ENCODE measurements at regions not wholly inside any gene's neighbourhood (a gene's known extent, or its start where the extent isn't known, plus 50 kb on each side); places are given as distances from the start of the nearest gene placed in this dataset.
"Not testable (repeated sequence)": the region's sequence is repeated elsewhere in the genome, so short reads cannot be mapped to it uniquely, and the experiment has no call there.

- Mint-ChIP-seq H3K4me1 (ENCODE audit: low read depth) (peaks cover 2% of the 10 kb centered on the region), H3K4me3 (no peak overlapping the region), H3K9me3 (no peaks in the 10 kb centered on the region), H3K36me3 (ENCODE audit: low read depth) (no peaks in the 10 kb centered on the region), H3K27me3 (ENCODE audit: low read depth) (no peaks in the 10 kb centered on the region), H3K27ac (no peak overlapping the region)
- intact Hi-C loops (cut with micrococcal nuclease), result no loop called here
- DNase-seq, result no peak
- CTCF ChIA-PET, result no interaction called here
These were observed 52.4 kb downstream of the ELAPOR2 start for GRCh38 chr7:87007038-87007437.

- H3K27me3 Mint-ChIP-seq (ENCODE audit: low read depth), result no peaks in the 10 kb centered on the region
- no peaks in the 10 kb centered on the region for H3K36me3 Mint-ChIP-seq (ENCODE audit: low read depth)
- H3K9me3 Mint-ChIP-seq, result no peaks in the 10 kb centered on the region
- H3K4me1 Mint-ChIP-seq (ENCODE audit: low read depth), result peaks cover 2% of the 10 kb centered on the region
- no peak overlapping the region for H3K27ac Mint-ChIP-seq
- intact Hi-C loops (cut with micrococcal nuclease), result no loop called here
- no peak for DNase-seq
- CTCF ChIA-PET, result no interaction called here
- H3K4me3 Mint-ChIP-seq, result no peak overlapping the region
These were observed 54.5 kb downstream of the ELAPOR2 start for GRCh38 chr7:87004956-87005355.

GRCh38 chr7:87003872-87004798 lies 55.3 kb downstream of the ELAPOR2 start:
- Mint-ChIP-seq H3K4me3 (no peak overlapping the region), H3K36me3 (ENCODE audit: low read depth) (no peaks in the 10 kb centered on the region)

GRCh38 chr7:87001214-87001613 lies 58.2 kb downstream of the ELAPOR2 start:
- Mint-ChIP-seq H3K4me3 (no peak overlapping the region), H3K36me3 (ENCODE audit: low read depth) (no peaks in the 10 kb centered on the region)

More at GRCh38 chr7:87003872-87004798, 55.3 kb downstream of the ELAPOR2 start:
- DNase-seq, result no peak
- peaks cover 2% of the 10 kb centered on the region for H3K4me1 Mint-ChIP-seq (ENCODE audit: low read depth)
- intact Hi-C loops (cut with micrococcal nuclease), result no loop called here
- H3K27me3 Mint-ChIP-seq (ENCODE audit: low read depth), result no peaks in the 10 kb centered on the region
- H3K9me3 Mint-ChIP-seq, result no peaks in the 10 kb centered on the region
- no peak overlapping the region for H3K27ac Mint-ChIP-seq
- CTCF ChIA-PET, result interaction anchor here (1.1 kb wide), 1 partner anchor 9 kb away, joined by 5 read pairs; no protein-coding TSS in a partner anchor

GRCh38 chr7:87000344-87000743 lies 59.1 kb downstream of the ELAPOR2 start:
- intact Hi-C loops (cut with micrococcal nuclease), result no loop called here
- CTCF ChIA-PET, result interaction anchor here (1.0 to 1.6 kb wide), 2 partner anchors 8 to 149 kb away, joined by 3 to 4 read pairs; no protein-coding TSS in a partner anchor
- peaks cover 4% of the 10 kb centered on the region for H3K27me3 Mint-ChIP-seq (ENCODE audit: low read depth)
- H3K4me1 Mint-ChIP-seq (ENCODE audit: low read depth), result peaks cover 2% of the 10 kb centered on the region
- H3K4me3 Mint-ChIP-seq, result no peak overlapping the region
- no peak for DNase-seq
- no peaks in the 10 kb centered on the region for H3K9me3 Mint-ChIP-seq
- H3K36me3 Mint-ChIP-seq (ENCODE audit: low read depth), result no peaks in the 10 kb centered on the region
- H3K27ac Mint-ChIP-seq, result no peak overlapping the region

More at GRCh38 chr7:87001214-87001613, 58.2 kb downstream of the ELAPOR2 start:
- Mint-ChIP-seq H3K27me3 (ENCODE audit: low read depth) (peaks cover 4% of the 10 kb centered on the region), H3K27ac (no peak overlapping the region), H3K9me3 (no peaks in the 10 kb centered on the region), H3K4me1 (ENCODE audit: low read depth) (peaks cover 2% of the 10 kb centered on the region)
- intact Hi-C loops (cut with micrococcal nuclease), result no loop called here
- DNase-seq, result no peak
- CTCF ChIA-PET, result interaction anchor here (0.8 to 1.6 kb wide), 3 partner anchors 9 to 148 kb away, joined by 3 to 4 read pairs (median 4); no protein-coding TSS in a partner anchor

GRCh38 chr7:86999750-87000149 lies 59.7 kb downstream of the ELAPOR2 start:
- no peaks in the 10 kb centered on the region for H3K9me3 Mint-ChIP-seq
- peaks cover 2% of the 10 kb centered on the region for H3K4me1 Mint-ChIP-seq (ENCODE audit: low read depth)
- H3K27me3 Mint-ChIP-seq (ENCODE audit: low read depth), result peaks cover 4% of the 10 kb centered on the region
- intact Hi-C loops (cut with micrococcal nuclease), result no loop called here
- no peak overlapping the region for H3K4me3 Mint-ChIP-seq
- no peak for DNase-seq
- H3K27ac Mint-ChIP-seq, result no peak overlapping the region
- no peaks in the 10 kb centered on the region for H3K36me3 Mint-ChIP-seq (ENCODE audit: low read depth)
- CTCF ChIA-PET, result interaction anchor here (1.1 kb wide), 1 partner anchor 73 kb away, joined by 4 read pairs; no protein-coding TSS in a partner anchor

- DNase-seq, result no peak
- H3K27ac Mint-ChIP-seq, result no peak overlapping the region
- CTCF ChIA-PET, result no interaction called here
- H3K27me3 Mint-ChIP-seq (ENCODE audit: low read depth), result peaks cover 4% of the 10 kb centered on the region
- H3K4me1 Mint-ChIP-seq (ENCODE audit: low read depth), result peaks cover 7% of the 10 kb centered on the region
- no peak overlapping the region for H3K4me3 Mint-ChIP-seq
- H3K36me3 Mint-ChIP-seq (ENCODE audit: low read depth), result no peaks in the 10 kb centered on the region
- no peaks in the 10 kb centered on the region for H3K9me3 Mint-ChIP-seq
- intact Hi-C loops (cut with micrococcal nuclease), result no loop called here
These were observed 63.6 kb downstream of the ELAPOR2 start for GRCh38 chr7:86995814-86996213.

- CTCF ChIA-PET, result interaction anchor here (1.5 kb wide), 1 partner anchor 15 kb away, joined by 4 read pairs; no protein-coding TSS in a partner anchor
- Mint-ChIP-seq H3K27me3 (ENCODE audit: low read depth) (peaks cover 4% of the 10 kb centered on the region), H3K27ac (no peak overlapping the region), H3K4me3 (no peak overlapping the region), H3K36me3 (ENCODE audit: low read depth) (no peaks in the 10 kb centered on the region), H3K4me1 (ENCODE audit: low read depth) (peaks cover 7% of the 10 kb centered on the region), H3K9me3 (no peaks in the 10 kb centered on the region)
- intact Hi-C loops (cut with micrococcal nuclease), result no loop called here
- no peak for DNase-seq
These were observed 64.3 kb downstream of the ELAPOR2 start for GRCh38 chr7:86995052-86995725.

- Mint-ChIP-seq H3K4me1 (ENCODE audit: low read depth) (peaks cover 7% of the 10 kb centered on the region), H3K4me3 (no peak overlapping the region), H3K36me3 (ENCODE audit: low read depth) (peaks cover 3% of the 10 kb centered on the region), H3K27me3 (ENCODE audit: low read depth) (no peaks in the 10 kb centered on the region), H3K9me3 (peaks cover 3% of the 10 kb centered on the region), H3K27ac (peak overlapping the region; percentile 57)
- DNase-seq, result no peak
- intact Hi-C loops (cut with micrococcal nuclease), result no loop called here
- CTCF ChIA-PET, result interaction anchor here (1.1 to 1.7 kb wide), 3 partner anchors 12 to 157 kb away, joined by 3 read pairs; no protein-coding TSS in a partner anchor
These were observed 67.7 kb downstream of the ELAPOR2 start for GRCh38 chr7:86991771-86992191.

GRCh38 chr7:86991093-86991769 lies 68.2 kb downstream of the ELAPOR2 start:
- CTCF ChIA-PET, result interaction anchor here (1.1 to 1.2 kb wide), 2 partner anchors 53 to 158 kb away, joined by 3 read pairs; no protein-coding TSS in a partner anchor
- intact Hi-C loops (cut with micrococcal nuclease), result no loop called here
- DNase-seq, result no peak
- H3K4me1 Mint-ChIP-seq (ENCODE audit: low read depth), result peaks cover 7% of the 10 kb centered on the region
- H3K4me3 Mint-ChIP-seq, result no peak overlapping the region
- peak overlapping the region; percentile 57 for H3K27ac Mint-ChIP-seq
- H3K36me3 Mint-ChIP-seq (ENCODE audit: low read depth), result peaks cover 3% of the 10 kb centered on the region
- H3K9me3 Mint-ChIP-seq, result peaks cover 4% of the 10 kb centered on the region
- no peaks in the 10 kb centered on the region for H3K27me3 Mint-ChIP-seq (ENCODE audit: low read depth)

GRCh38 chr7:86989407-86989806 lies 70.0 kb downstream of the ELAPOR2 start:
- Mint-ChIP-seq H3K9me3 (peaks cover 11% of the 10 kb centered on the region), H3K27ac (no peak overlapping the region), H3K4me1 (ENCODE audit: low read depth) (peaks cover 7% of the 10 kb centered on the region), H3K36me3 (ENCODE audit: low read depth) (peaks cover 11% of the 10 kb centered on the region), H3K27me3 (ENCODE audit: low read depth) (no peaks in the 10 kb centered on the region), H3K4me3 (no peak overlapping the region)
- CTCF ChIA-PET, result no interaction called here
- no peak for DNase-seq
- intact Hi-C loops (cut with micrococcal nuclease), result no loop called here

- intact Hi-C loops (cut with micrococcal nuclease); H3K27me3 Mint-ChIP-seq (ENCODE audit: low read depth); DNase-seq; H3K27ac Mint-ChIP-seq; CTCF ChIA-PET; H3K4me3 Mint-ChIP-seq; H3K4me1 Mint-ChIP-seq (ENCODE audit: low read depth): not testable (repeated sequence)
- peaks cover 18% of the 10 kb centered on the region for H3K9me3 Mint-ChIP-seq
- H3K36me3 Mint-ChIP-seq (ENCODE audit: low read depth), result peaks cover 14% of the 10 kb centered on the region
These were observed 71.6 kb downstream of the ELAPOR2 start for GRCh38 chr7:86987834-86988233.

All from activated naive CD4-positive, alpha-beta T cell treated with anti-CD3 and anti-CD28 coated beads for 36 hours (primary cell).